SU-DHL-6 (cell line): ENCODE measurements at regions not wholly inside any gene's neighbourhood (a gene's known extent, or its start where the extent isn't known, plus 50 kb on each side); places are given as distances from the start of the nearest gene placed in this dataset.

Source experiments
- CTCF ChIP-seq: fragments of 200-600 bp; sonication (generic); IDR thresholded peaks from one replicate; pipeline ENCODE4 v1.5.1; 2017; ENCODE audit warnings: antibody characterized with exemption, mild to moderate bottlenecking, low read length, moderate library complexity; ENCODE audit not compliant: insufficient read depth, poor library complexity, severe bottlenecking
- EZH2phosphoT487 ChIP-seq: fragments of 200-600 bp; sonication (generic), shearing (Covaris generic); conservative IDR thresholded peaks from 2 replicates; pipeline ENCODE4 v1.6.1; 2018; ENCODE audit warnings: mild to moderate bottlenecking, antibody characterized with exemption, low read length, moderate library complexity, mixed read lengths

- TF ChIP-seq CTCF = no peak
- TF ChIP-seq EZH2phosphoT487 = no peak
These were observed 874.9 kb upstream of the FLRT2 start for GRCh38 chr14:84655014-84655413.
